Transverse colon (tissue), 4 donors: ENCODE measurements at regions not wholly inside any gene's neighbourhood (a gene's known extent, or its start where the extent isn't known, plus 50 kb on each side); places are given as distances from the start of the nearest gene placed in this dataset.

Experiments
- DNase-seq: peaks from one replicate; pipeline ENCODE4 v3.0.0-alpha.2; 2019
- H3K27ac ChIP-seq, 4 donors: fragments of 200-600 bp; sonication (generic); 2 replicates each; pipeline ENCODE4 v1.5.1; 2016 to 2018; ENCODE audit warnings: inconsistent platforms in 4 of 4
- H3K27me3 ChIP-seq: fragments of 200-600 bp; sonication (generic); 2 replicates; pipeline ENCODE4 v1.5.1; 2017; ENCODE audit warnings: inconsistent platforms
- H3K36me3 ChIP-seq, 4 donors: fragments of 200-600 bp; sonication (generic); 2 replicates each; pipeline ENCODE4 v1.5.1; 2017 to 2019; ENCODE audit warnings: inconsistent platforms in 4 of 4
- H3K4me1 ChIP-seq, 4 donors: fragments of 200-600 bp; sonication (generic); 2 replicates each; pipeline ENCODE4 v1.5.1; 2017 to 2020; ENCODE audit warnings: inconsistent platforms in 4 of 4
- H3K4me3 ChIP-seq, 4 donors: fragments of 200-600 bp; sonication (generic); 1 replicate in 1 of 4; 2 replicates in 3 of 4; pipeline versions ENCODE4 v1.5.1 to v1.6.1; 2017 to 2019; ENCODE audit warnings: inconsistent platforms in 4 of 4
- H3K9me3 ChIP-seq, 2 donors: fragments of 200-600 bp; sonication (generic); 2 replicates each; pipeline ENCODE4 v1.5.1; 2017 to 2019; ENCODE audit warnings: inconsistent platforms in 2 of 2
- CTCF ChIP-seq, 5 experiments: fragments of 200-600 bp in 3 of 5; fragments of 450-650 bp in 2 of 5; sonication (generic) in 3 of 5; IDR thresholded peaks; 1 replicate in 2 of 5; 2 replicates in 3 of 5; pipeline ENCODE4 v1.5.1; 2016 to 2017; ENCODE audit warnings: antibody characterized with exemption in 5 of 5, inconsistent platforms in 3 of 5, mild to moderate bottlenecking in 2 of 5, moderate library complexity in 1 of 5
- EP300 ChIP-seq: sonication (generic); formaldehyde crosslinking; IDR thresholded peaks from one replicate; pipeline ENCODE4 v1.6.1; 2017; ENCODE audit warnings: antibody characterized with exemption, low read depth
- POLR2A ChIP-seq: fragments of 450-650 bp; IDR thresholded peaks from one replicate; pipeline ENCODE4 v1.6.1; 2016; ENCODE audit warnings: antibody characterized with exemption, mild to moderate bottlenecking, moderate library complexity
- POLR2AphosphoS5 ChIP-seq, 3 donors: sonication (generic); formaldehyde crosslinking; IDR thresholded peaks; one replicate each; pipeline ENCODE4 v1.6.1; 2016; ENCODE audit warnings: antibody characterized with exemption in 3 of 3
- WGBS, 2 donors: methylation state at CpG; one replicate each; pipeline ENCODE4 v1.1.5; 2018; ENCODE audit warnings: low coverage in 1 of 2; 5-methylcytosine and 5-hydroxymethylcytosine counted together
- in situ Hi-C, 4 donors: fragments of 200-750 bp; cut with MboI; loops; one replicate each; pipeline versions ENCODE4 v1.15.0 to v1.15.1; 2017; ENCODE audit warnings: low sequenced_read_pairs in 3 of 4, low pct_ligation_motif_present in 1 of 4, low pct_unique_long_range_greater_than_20kb in 1 of 4
- intact Hi-C: fragments of 100-400 bp; cut with DNase I; formaldehyde crosslinking; loops from one replicate; pipeline ENCODE4 v1.15.1; 2023; ENCODE audit warnings: low total_unique reads

- no peaks in the 10 kb centered on the region for H3K36me3 ChIP-seq
- 53 to 71% methylated on average over 3 of the region's 3 CpGs for WGBS, 2 donors
- DNase-seq, result no peak
- H3K9me3 ChIP-seq, result no peaks in the 10 kb centered on the region
- H3K27ac ChIP-seq, result no peak overlapping the region
- no peak overlapping the region for H3K4me3 ChIP-seq
- H3K4me1 ChIP-seq, result no peaks in the 10 kb centered on the region
- no peak for TF ChIP-seq POLR2AphosphoS5 (IDR thresholded peaks at IDR 0.05)
- no peak for TF ChIP-seq CTCF (IDR thresholded peaks at IDR 0.05)
- in situ Hi-C loops (no loop called here), intact Hi-C loops (no loop called here)
- no peaks in the 10 kb centered on the region for H3K27me3 ChIP-seq
Measured at GRCh38 chr5:145283141-145283810, 551.9 kb downstream of the PRELID2 start.

DNA sequence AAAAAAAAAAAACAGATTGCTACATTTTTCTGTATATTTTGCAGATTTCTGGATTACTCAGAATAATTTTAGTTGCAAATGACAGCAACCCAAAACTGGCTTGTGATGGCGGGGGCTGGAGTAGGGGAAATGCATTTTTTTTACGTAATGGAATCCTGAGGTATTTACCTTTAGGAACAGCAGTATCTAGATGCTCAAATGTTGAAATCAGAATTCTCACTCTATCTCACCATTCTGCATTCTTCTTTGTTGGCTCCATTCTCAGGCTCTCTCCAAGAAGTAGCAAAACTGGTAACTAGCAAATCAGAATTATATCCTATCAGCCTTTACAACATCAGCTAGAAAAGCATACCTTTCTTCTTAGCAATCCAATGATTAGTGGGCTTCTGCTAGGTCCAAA is 554.3 kb downstream of the PRELID2 start:
- Histone ChIP-seq H3K9me3 (no peaks in the 10 kb centered on the region), H3K4me3 (no peak overlapping the region), H3K4me1 (no peaks in the 10 kb centered on the region), H3K36me3 (no peaks in the 10 kb centered on the region), H3K27me3 (no peaks in the 10 kb centered on the region), H3K27ac (no peak overlapping the region)
- in situ Hi-C loops (no loop called here), intact Hi-C loops (no loop called here)
- no peak for DNase-seq
- WGBS, 2 donors, result 86 to 93% methylated on average over 2 of the region's 2 CpGs
- TF ChIP-seq EP300 (no peak), POLR2AphosphoS5 (IDR thresholded peaks at IDR 0.05) (no peak), POLR2A (no peak), CTCF (IDR thresholded peaks at IDR 0.05) (no peak)

- no peak for TF ChIP-seq EP300
- H3K27me3 ChIP-seq, result no peaks in the 10 kb centered on the region
- H3K27ac ChIP-seq, result no peak overlapping the region
- DNase-seq, result no peak
- 73 to 75% methylated on average over 2 to 3 of the region's 3 CpGs for WGBS, 2 donors
- H3K9me3 ChIP-seq, result no peaks in the 10 kb centered on the region
- H3K4me3 ChIP-seq, result no peak overlapping the region
- intact Hi-C loops (no loop called here), in situ Hi-C loops (no loop called here)
- no peaks in the 10 kb centered on the region for H3K36me3 ChIP-seq
- no peaks in the 10 kb centered on the region for H3K4me1 ChIP-seq
Measured at GRCh38 chr5:145280214-145280613, 554.9 kb downstream of the PRELID2 start.

GRCh38 chr5:145260670-145261069 is 574.5 kb downstream of the PRELID2 start:
- Histone ChIP-seq H3K27ac (no peak overlapping the region), H3K36me3 (no peaks in the 10 kb centered on the region), H3K4me3 (no peak overlapping the region), H3K27me3 (no peaks in the 10 kb centered on the region), H3K4me1 (no peaks in the 10 kb centered on the region), H3K9me3 (no peaks in the 10 kb centered on the region)
- DNase-seq, result no peak
- intact Hi-C loops (no loop called here), in situ Hi-C loops (no loop called here)
- no peak for TF ChIP-seq CTCF (IDR thresholded peaks at IDR 0.05)
- TF ChIP-seq POLR2A, result no peak
- no peak for TF ChIP-seq POLR2AphosphoS5 (IDR thresholded peaks at IDR 0.05)
- TF ChIP-seq EP300, result no peak

DNA sequence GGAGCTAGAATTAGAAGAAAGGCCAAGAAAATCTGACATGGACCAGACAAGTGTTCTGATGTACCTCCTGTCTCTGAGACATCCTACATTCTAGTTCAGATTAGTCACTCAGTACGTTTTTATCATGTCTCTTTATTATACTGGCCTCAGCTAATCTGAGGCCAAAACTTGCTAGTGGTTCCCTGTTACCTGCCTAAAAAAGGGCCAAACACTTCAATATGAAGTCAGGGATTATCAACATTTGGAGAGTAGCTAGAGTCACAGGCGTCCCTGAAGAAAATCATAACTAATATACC is 587.4 kb downstream of the PRELID2 start:
- no peaks in the 10 kb centered on the region for H3K36me3 ChIP-seq
- H3K27me3 ChIP-seq, result no peaks in the 10 kb centered on the region
- DNase-seq, result no peak
- no peak for TF ChIP-seq POLR2AphosphoS5 (IDR thresholded peaks at IDR 0.05)
- H3K27ac ChIP-seq, result no peak overlapping the region
- intact Hi-C loops, result no loop called here
- H3K9me3 ChIP-seq, result no peaks in the 10 kb centered on the region
- no peaks in the 10 kb centered on the region for H3K4me1 ChIP-seq
- no peak overlapping the region for H3K4me3 ChIP-seq
- 80% methylated on average over 1 to 2 of the region's 2 CpGs for WGBS, 2 donors
- in situ Hi-C loops, result no loop called here
